ENCODE measurements at regions not wholly inside any gene's neighbourhood (a gene's known extent, or its start where the extent isn't known, plus 50 kb on each side); places are given as distances from the start of the nearest gene placed in this dataset.

- TF ChIP-seq CTCF (conservative IDR thresholded peaks at IDR 0.05) (no peak), EZH2 (IDR thresholded peaks at IDR 0.05; ENCODE audit: low read depth) (no peak)
Observed at GRCh38 chr10:108070789-108071188, 906.3 kb upstream of the SORCS1 start.

Data from PC-9 (cell line).